RPMI7951 (cell line): ENCODE measurements at regions not wholly inside any gene's neighbourhood (a gene's known extent, or its start where the extent isn't known, plus 50 kb on each side); places are given as distances from the start of the nearest gene placed in this dataset.
"Not testable (repeated sequence)": the region's sequence is repeated elsewhere in the genome, so short reads cannot be mapped to it uniquely, and the experiment has no call there.

Experiments used
- DNase-seq: peaks from one replicate; pipeline ENCODE4 v3.0.0-alpha.2; 2012; ENCODE audit warnings: low read depth

DNA sequence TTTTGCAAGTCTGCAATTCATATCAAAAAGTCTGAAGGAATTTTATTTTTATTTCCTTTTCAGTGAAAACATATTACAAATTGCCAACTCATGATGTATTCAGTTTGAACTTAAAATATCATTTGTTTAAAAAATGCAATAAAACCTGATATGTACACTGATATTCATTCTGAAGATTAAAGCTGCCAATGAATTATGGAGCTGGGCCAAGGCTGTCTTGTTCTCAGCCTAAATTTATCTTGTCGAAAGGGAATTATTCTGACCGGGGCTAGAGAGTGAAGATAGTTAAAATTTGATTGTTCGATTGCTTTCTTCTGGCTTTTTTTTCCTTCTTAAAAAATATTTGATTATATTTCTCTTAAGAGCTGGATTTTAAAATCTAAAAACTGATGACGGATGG is 54.0 kb upstream of the RBFOX1 start:
- DNase-seq = no peak

DNA sequence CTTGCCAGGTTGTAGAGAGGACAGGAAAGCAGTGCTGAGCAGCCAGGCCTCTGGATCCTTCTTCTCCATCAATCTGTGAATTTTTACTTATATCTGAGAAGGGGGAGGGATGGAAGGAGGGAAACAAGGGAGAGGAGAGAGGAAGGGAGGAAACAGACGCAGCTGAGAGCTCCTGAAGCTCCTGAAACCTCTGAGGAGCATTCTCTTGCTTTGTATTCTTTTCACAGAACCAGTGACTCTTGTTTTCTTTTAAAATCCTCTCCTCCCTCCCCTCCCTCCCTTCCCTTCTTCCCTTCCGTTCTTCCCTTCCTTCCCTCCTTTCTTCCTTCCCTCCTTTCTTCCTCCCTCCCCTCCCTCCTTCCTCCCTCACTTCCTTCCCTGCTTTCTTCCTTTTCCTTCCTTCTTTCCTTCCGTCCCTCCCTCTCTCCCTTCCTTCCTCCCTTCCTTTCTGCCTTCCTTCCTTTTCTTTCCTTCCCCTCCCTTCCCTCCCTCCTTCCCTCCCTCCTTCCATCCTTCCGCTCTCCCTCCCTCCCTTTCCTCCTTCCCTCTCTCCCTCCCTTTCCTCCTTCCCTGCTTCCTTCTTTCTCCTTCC is 60.0 kb upstream of the RBFOX1 start:
- DNase-seq = no peak

DNA sequence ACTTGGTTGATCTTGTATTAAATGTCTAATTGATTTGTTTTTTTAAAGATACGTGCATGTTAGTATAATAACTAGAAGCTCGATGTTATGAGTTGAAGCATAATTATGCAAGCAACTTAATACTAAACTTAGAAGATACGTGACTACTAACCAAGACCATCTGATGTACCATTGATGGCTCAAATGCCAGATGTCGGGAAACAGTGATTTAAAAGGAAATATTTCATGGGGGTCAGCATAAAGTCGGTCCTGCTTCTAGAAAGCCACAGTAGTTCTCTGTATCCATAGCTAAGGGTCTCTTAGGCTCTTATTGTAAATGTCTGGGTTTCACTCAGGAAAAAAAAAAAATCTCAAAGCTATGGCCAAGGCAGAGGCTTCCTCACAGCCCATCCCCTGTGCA is 61.2 kb upstream of the RBFOX1 start:
- no peak for DNase-seq

GRCh38 chr16:7270823-7271222 is 61.8 kb upstream of the RBFOX1 start:
- no peak for DNase-seq

DNA sequence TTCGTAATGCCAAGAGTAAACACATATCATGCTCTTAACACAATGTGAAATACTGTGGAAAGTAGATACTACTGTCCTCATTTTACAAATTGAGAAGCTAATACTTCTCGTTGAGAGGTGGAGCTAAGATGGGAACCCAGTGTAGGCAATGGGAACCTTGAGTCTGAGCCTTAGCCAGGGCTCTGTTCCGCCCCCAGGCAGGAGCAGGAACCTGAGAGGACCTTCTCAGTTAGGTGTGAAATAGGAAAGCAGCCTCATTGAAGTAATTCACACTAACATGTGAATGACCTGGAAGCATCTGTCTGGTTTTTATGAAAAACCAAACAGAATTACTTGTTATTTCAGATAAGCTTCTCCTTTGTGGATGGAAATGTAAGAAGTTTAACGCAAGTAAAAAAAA is 62.6 kb upstream of the RBFOX1 start:
- DNase-seq = no peak

DNA sequence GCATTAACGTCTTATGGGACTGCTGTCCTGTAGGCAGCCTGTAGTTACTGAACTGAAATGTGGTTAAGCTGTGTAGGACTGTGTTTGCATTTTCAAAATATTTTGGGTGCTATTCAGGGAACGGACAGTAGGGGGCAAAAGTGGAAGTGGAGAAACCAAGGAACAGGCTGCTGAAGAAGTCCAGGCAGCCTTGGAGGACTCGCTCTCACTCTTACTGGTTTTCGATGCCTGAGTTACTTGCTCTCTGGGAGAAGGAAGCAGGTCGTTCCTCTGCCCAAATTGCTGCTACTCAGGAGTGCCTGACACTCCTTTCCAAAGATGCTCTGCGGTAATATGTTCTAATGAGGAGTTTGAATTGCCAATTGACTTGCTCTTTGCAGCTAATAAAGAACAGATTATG is 64.5 kb upstream of the RBFOX1 start:
- DNase-seq = peak; percentile 6

- DNase-seq = no peak
Observed at GRCh38 chr16:7257016-7257415, 75.6 kb upstream of the RBFOX1 start.

DNA sequence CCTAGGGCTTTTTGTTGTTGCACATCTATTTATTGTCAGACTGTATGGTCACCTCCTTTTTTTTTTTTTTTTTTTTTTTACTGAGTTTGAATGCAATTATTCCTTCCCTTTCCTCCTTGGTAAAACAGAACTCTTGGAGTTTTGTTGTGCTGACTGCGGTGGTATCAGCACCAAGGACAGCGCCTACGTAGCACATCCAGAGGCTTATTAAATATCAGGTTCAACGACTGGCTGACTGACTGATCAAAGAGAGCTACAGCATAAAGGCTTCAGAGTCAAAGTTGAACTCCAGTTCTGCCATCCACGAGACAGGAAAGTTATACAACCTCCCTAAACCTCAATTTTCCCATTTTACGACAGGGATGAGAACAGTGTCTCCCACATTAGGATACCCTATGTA is 86.1 kb upstream of the RBFOX1 start:
- no peak for DNase-seq

DNA sequence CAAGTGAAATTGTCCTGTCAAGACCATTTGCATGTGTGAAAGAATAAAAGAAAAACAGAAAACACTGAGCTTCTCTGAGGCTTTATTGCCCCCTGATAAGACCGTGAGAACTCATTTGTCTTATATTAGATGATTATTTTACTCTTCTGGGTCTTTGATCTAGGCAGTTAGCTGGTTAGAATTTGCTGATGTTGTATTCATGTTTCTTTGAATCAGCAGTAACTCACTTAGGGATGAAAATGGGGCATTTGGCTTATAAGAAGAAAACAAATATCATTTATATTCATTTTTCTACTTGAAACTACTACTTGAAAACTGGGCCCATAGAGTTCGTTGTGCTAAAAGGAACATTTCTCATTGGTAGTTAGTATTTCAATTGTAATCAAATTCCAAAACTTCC is 93.1 kb upstream of the RBFOX1 start:
- no peak for DNase-seq

DNA sequence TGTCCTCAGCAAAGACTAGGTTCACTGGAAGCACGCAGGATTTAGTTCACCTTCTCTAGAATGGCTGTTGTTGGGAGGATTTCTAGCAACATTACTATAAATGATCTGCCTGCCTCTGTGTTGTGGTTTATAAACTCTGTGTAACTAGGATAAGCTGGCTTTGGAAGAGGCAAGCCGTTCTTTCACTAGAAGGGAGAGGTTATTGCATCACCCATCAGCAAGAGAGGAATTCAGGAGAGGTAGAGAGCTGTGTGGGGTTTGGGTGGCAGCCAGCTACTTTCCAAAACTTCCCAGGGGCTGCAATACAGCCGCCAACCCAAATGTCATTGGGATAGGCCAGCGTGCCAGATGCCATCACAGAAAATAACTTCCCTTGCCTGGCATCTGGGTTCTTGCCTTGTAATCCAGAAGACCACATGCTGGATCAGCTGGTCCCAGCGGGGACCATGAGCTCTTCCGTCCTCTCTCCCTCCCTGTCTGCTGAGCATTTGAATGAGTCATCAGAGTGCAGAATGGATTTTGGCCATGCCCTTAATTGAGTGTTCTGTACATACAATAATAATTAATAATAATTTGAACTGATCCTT is 95.7 kb upstream of the RBFOX1 start:
- no peak for DNase-seq

DNA sequence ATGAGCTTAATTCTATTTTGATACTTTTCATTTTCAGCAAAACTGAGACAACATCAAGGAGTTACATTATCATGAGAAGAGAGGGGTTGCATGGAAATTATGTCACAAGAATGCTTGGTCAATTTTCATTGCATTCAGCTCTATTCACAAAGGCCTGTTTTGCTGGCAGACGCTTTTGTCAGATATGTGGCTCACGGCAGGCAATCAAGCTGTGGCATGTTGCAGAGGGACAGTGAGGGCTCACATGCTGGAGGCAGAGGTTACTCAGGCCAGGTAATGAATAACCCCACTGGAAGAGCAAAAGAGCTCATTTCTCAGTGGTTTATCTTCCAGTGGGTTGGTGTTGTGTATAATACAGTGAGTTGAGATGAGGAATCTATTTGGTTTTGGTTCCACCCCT is 98.7 kb upstream of the RBFOX1 start:
- no peak for DNase-seq

DNA sequence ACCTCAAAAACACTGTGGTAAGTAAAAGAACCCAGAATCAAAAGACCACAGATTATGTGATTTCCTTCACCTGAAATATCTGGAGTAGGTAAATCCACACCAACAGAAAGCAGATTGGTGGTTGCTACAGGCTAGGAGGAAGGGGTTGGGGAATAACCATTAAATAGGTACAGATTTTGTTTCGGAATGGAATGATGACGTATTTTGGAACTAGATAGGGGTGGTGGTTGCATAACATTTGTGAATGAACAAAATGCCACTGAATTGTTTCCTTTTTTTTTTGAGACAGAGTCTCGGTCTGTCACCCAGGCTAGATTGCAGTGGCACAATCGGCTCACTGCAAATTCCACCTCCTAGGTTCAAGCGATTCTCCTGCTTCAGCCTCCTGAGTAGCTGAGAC is 100.9 kb upstream of the RBFOX1 start:
- no peak for DNase-seq

- not testable (repeated sequence) for DNase-seq
Observed at GRCh38 chr16:7229433-7230218, 103.0 kb upstream of the RBFOX1 start.

- no peak for DNase-seq
Observed at GRCh38 chr16:7227229-7227721, 105.4 kb upstream of the RBFOX1 start.

GRCh38 chr16:7221157-7221556 is 111.5 kb upstream of the RBFOX1 start:
- no peak for DNase-seq

GRCh38 chr16:7218936-7219335 is 113.7 kb upstream of the RBFOX1 start:
- no peak for DNase-seq

GRCh38 chr16:7217797-7218196 is 114.8 kb upstream of the RBFOX1 start:
- no peak for DNase-seq

GRCh38 chr16:7216719-7217118 is 115.9 kb upstream of the RBFOX1 start:
- no peak for DNase-seq

DNA sequence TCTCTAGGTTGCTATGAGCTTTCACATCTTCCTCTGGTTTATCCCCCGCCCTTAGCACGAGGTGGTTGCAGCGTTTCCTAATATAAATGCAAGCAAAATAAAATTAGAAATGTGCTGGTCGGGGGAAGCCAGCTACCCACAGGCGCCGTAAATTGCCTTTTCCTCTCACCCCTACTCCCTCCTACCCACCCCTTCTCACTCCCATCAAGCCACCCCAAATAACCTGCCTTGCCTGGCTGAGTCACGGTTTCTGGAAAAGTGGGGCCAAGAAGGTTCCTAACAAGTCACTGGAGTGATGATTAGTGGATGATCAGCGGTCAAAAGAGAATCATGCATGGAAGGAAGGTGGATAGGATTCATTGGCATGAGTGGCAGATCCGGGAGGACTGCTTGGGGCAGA is 120.9 kb upstream of the RBFOX1 start:
- no peak for DNase-seq

DNA sequence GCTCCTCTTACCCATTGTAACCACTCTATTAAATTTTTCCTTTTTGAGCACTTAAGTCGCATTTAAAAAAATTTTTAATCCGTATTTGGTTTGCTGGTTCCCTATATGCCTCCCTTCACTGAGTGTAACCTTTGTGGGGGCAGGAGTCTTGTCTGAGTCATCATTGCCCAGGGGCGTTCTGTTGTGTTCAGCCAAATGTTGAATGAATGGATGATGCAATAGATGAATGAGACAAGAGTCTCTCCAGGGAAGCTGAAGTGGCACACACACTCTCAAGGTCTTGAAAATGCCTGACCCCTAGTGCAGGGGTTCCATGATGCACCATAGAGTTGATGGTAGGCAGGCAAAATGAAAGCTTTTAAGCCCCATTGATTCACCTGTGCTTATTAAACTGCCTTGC is 123.0 kb upstream of the RBFOX1 start:
- peak; percentile 26 for DNase-seq

DNA sequence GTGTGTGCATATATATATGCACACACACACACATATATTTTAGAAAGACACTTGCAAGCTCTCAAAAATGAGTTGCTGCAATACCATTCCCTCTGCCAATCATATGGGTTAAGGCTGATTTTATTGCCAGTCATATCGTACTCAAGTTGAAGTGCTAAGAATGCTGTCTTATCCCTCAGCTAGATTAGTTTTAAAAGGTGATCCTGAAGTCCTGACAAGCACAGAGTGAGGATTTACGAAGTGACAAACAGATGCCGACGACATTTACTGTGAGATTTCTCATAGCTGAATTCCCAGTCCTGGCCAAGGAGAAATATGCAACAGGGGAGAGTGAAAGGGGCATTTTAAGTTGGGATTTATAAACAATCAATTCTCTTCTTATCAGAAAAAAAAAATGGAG is 126.2 kb upstream of the RBFOX1 start:
- no peak for DNase-seq

DNA sequence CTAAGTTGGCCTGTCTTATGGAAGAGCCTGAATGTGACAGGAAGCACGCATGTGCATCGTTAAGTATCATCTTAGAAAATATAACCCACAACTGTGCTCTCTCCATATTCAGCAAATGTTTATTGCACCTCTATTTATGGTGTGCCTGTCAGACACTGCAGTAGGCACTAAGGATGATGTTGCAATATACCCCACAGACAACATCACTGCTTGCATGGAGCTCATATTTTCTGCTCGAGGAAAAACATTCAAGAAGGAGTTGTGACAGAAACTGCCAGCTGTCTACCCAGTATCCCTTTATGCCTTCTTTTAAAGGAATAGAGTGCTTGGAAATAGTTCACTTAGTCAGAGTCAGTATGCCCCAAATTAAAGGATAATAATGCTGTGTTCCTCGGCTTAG is 132.3 kb upstream of the RBFOX1 start:
- DNase-seq = no peak

- DNase-seq = peak; percentile 6
Observed at GRCh38 chr16:7185689-7186088, 147.0 kb upstream of the RBFOX1 start.
